ENCODE measurements at regions not wholly inside any gene's neighbourhood (a gene's known extent, or its start where the extent isn't known, plus 50 kb on each side); places are given as distances from the start of the nearest gene placed in this dataset.

- TF ChIP-seq CTCF (IDR thresholded peaks at IDR 0.05; ENCODE audit: low read depth, low read length, poor library complexity, severe bottlenecking) (no peak), EZH2phosphoT487 (IDR thresholded peaks at IDR 0.05; ENCODE audit: borderline replicate concordance, low read length) (no peak)
These were observed 213.8 kb upstream of the PCDH9 start for GRCh38 chr13:67443923-67444322.

Data from DOHH2 (cell line).